ENCODE measurements at regions not wholly inside any gene's neighbourhood (a gene's known extent, or its start where the extent isn't known, plus 50 kb on each side); places are given as distances from the start of the nearest gene placed in this dataset.

- no peak overlapping the region for H3K56ac ChIP-seq (ENCODE audit: insufficient read length, low read depth, low read length)
- H2BK120ac ChIP-seq (ENCODE audit: low read depth, low read length, poor library complexity, severe bottlenecking), result no peak overlapping the region
- H4K91ac ChIP-seq (ENCODE audit: insufficient read length, low read depth, low read length), result no peak overlapping the region
- no peak overlapping the region for H3K9ac ChIP-seq (ENCODE audit: extremely low read depth, insufficient read length, low read length)
- H3K14ac ChIP-seq (ENCODE audit: insufficient read depth, low read length), result no peak overlapping the region
- no peaks in the 10 kb centered on the region for H4K20me1 ChIP-seq (ENCODE audit: control insufficient read depth, insufficient read depth, insufficient read length)
- no peak overlapping the region for H3K23ac ChIP-seq (ENCODE audit: insufficient read length, low read depth, low read length)
- no peak overlapping the region for H4K8ac ChIP-seq (replicated peaks; ENCODE audit: insufficient read length, low read depth, low read length)
- TF ChIP-seq CTCF (conservative IDR thresholded peaks at IDR 0.05), result no peak
- H3K79me2 ChIP-seq (ENCODE audit: insufficient read depth, low read length), result no peaks in the 10 kb centered on the region
- H2BK20ac ChIP-seq (ENCODE audit: low read depth, low read length, poor library complexity, severe bottlenecking), result no peak overlapping the region
- H3K4ac ChIP-seq (ENCODE audit: low read depth, low read length), result no peak overlapping the region
- no peak for DNase-seq
- no peak overlapping the region for H2BK5ac ChIP-seq (ENCODE audit: insufficient read length, low read length)
- no peak overlapping the region for H2BK15ac ChIP-seq (ENCODE audit: low read depth, low read length)
- H3K9me3 ChIP-seq (ENCODE audit: control insufficient read depth, low read depth, low read length), result no peaks in the 10 kb centered on the region
- no peaks in the 10 kb centered on the region for H3K4me1 ChIP-seq (ENCODE audit: insufficient read depth, low read length)
- Mint-ChIP-seq H3K9me3 (peaks cover 0 to 6% of the 10 kb centered on the region in 2 experiments; a peak in 3 of 5 replicates), H3K4me1 (no peaks in the 10 kb centered on the region), H3K36me3 (ENCODE audit: insufficient read depth in 1 of 3, low read depth in 3 of 3) (peaks cover 0 to 10% (median 2%) of the 10 kb centered on the region in 3 experiments; a peak in 2 of 7 replicates), H3K27me3 (ENCODE audit: low read depth) (no peaks in the 10 kb centered on the region), H3K4me3 (no peak overlapping the region), H3K27ac (no peak overlapping the region)
- H2BK12ac ChIP-seq (ENCODE audit: insufficient read length, low read depth, low read length), result no peak overlapping the region
- H3K23me2 ChIP-seq (ENCODE audit: insufficient read length, low read depth, low read length, poor library complexity, severe bottlenecking), result no peaks in the 10 kb centered on the region
- no peaks in the 10 kb centered on the region for H3K79me1 ChIP-seq (ENCODE audit: insufficient read depth, low read depth, low read length, poor library complexity, severe bottlenecking)
- H3K27me3 ChIP-seq (ENCODE audit: insufficient read depth, low read length), result no peaks in the 10 kb centered on the region
- H2AK5ac ChIP-seq (ENCODE audit: insufficient read length, low read length), result no peak overlapping the region
- no peak overlapping the region for H4K5ac ChIP-seq (ENCODE audit: insufficient read length, low read depth, low read length)
- H2AFZ ChIP-seq (ENCODE audit: low read length), result no peak overlapping the region
- no peak overlapping the region for H3K18ac ChIP-seq (ENCODE audit: insufficient read length, low read depth, low read length)
- H3T11ph ChIP-seq (ENCODE audit: low read length), result no peak overlapping the region
- H3K27ac ChIP-seq (ENCODE audit: insufficient read length, low read depth, low read length), result no peak overlapping the region
- no peak overlapping the region for H3K4me2 ChIP-seq (ENCODE audit: insufficient read depth, insufficient read length, low read length)
These were observed 921.5 kb downstream of the TLE4 start for GRCh38 chr9:80493258-80493657.

Data from H9 (cell line).